ENCODE measurements at regions not wholly inside any gene's neighbourhood (a gene's known extent, or its start where the extent isn't known, plus 50 kb on each side); places are given as distances from the start of the nearest gene placed in this dataset.
"Not testable (repeated sequence)": the region's sequence is repeated elsewhere in the genome, so short reads cannot be mapped to it uniquely, and the experiment has no call there.

- DNase-seq (ENCODE audit: low read depth in 1 of 2, low spot score in 1 of 2): no peak
Observed at GRCh38 chr3:16707260-16707659, 102.0 kb upstream of the DAZL start.

DNA sequence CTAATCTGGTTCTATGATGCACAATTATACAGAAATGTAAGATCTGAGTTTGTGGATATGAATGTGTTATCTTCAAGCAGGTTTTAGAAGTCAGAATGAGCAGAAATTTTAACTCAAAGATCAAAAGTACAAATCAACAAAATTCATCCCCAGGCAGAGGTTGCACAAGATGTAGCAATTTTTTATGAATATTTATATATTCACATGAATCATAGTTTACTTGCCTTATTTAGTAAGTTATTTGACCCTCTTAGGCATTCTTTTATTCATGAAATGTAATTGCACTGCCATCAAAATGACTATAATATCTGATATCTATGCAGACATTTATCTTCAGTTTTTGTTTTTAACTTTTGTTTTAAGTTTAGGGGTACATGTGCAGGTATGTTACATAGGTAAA, 103.1 kb upstream of the DAZL start:
- no peak for DNase-seq (ENCODE audit: low read depth in 1 of 2, low spot score in 1 of 2)

GRCh38 chr3:16711691-16712090, 106.5 kb upstream of the DAZL start:
- not testable (repeated sequence) for DNase-seq (ENCODE audit: low read depth in 1 of 2, low spot score in 1 of 2)

DNA sequence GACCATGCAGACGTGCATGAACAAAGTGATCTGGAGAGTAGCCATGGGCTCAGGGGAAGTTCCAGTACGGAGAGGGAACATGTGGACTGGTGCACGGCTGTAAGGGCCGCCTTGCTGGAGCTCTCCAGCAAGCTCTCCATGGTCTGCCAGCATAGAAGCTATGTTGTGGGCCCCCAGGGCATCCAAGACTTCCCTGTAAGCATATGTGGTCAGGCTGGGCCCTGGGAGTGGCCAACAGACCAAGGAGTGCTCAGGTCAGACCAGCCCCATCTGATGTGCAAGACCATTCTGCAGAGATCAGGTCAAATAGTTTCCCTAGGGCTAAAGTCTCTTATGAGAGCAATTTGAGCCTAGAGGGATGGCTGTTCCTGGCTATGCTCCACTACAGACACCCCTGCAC, 110.1 kb upstream of the DAZL start:
- DNase-seq (ENCODE audit: low read depth in 1 of 2, low spot score in 1 of 2): no peak

DNA sequence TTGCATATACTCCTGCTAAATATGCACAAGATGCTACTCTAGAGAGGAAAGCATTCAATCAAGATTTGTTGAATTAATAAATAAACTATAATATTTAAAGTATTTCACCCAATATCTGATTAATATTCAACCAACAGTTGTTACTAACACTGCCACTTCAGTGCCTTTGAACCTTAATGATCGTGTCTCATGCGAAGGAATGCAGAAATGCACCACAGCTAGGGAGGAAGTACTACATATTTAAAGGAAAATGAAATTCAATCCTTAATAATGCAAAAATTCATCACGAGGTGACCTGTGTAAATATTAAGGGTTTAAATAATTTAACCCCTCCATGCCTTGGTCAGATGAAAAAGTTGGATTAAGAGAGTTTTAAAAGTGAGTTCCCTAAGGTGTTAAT, 114.2 kb upstream of the DAZL start:
- no peak for DNase-seq (ENCODE audit: low read depth in 1 of 2, low spot score in 1 of 2)

DNA sequence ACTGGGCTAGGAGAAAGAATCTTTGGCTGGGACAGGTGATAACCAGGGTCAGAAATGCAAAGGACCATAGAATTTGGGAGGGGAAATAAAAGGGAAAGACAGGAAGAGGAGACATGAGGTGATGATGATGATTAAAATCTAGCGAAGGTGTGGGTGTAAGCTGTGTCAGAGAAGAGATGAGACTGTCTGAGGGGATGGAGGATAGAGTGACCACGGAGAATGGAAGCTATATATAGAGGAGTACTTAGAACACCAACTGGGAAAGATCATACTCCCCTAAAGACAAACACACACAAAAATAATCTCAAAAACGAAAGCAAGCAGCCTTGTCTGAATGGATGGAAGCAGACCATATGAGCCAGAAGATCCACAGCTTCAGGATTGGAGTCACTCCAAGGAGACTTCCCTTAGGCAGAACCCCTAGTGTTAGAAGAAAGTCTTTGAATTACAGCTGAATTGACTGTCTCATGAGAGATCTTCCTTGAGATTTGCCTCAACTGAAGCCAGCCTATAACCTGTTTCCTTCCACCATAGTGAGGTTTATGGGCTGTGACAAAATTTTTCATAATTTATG, 115.2 kb upstream of the DAZL start:
- DNase-seq (ENCODE audit: low read depth in 1 of 2, low spot score in 1 of 2): no peak

- DNase-seq (ENCODE audit: low read depth in 1 of 2, low spot score in 1 of 2): no peak
Observed at GRCh38 chr3:16721494-16721893, 116.3 kb upstream of the DAZL start.

- DNase-seq (ENCODE audit: low read depth in 1 of 2, low spot score in 1 of 2): no peak
Observed at GRCh38 chr3:16723978-16724377, 118.8 kb upstream of the DAZL start.

DNA sequence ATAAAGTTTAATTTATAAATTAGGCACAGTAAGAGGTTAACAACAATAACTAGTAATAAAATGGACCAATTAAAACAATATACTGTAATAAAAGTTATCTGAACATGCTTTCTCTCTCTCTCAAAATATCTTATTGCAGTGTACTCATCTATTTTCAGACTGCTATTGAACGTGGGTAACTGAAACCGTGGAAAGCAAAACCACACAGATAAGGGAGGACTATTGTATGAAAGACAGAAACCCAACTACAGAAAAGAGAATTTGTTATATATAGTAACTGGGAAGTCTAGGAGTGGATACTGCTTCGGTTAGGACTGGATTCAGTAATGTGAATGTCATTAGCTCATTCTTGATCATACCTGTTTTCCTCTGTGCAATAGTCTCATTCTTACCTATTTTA, 119.3 kb upstream of the DAZL start:
- DNase-seq (ENCODE audit: low read depth in 1 of 2, low spot score in 1 of 2): no peak

DNA sequence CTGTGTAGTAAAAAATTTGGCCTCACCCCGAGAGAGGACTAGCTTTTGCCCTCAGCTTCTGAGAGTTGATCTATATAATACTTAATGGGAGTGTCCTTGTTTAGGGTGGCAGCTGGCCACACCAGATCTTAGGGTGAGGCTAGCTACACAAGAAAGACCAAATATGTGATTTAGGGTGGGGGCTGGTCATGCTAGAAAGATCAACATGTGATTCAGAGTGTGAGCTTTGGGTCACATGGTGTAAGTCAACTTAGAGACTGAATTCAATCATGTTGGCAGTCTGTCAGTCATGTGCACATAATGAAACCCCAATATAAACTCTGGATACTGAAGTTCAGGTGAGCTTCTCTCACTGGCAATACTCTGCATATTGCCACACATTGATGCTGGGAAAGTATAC, 120.7 kb upstream of the DAZL start:
- DNase-seq (ENCODE audit: low read depth in 1 of 2, low spot score in 1 of 2): no peak

- no peak for DNase-seq (ENCODE audit: low read depth in 1 of 2, low spot score in 1 of 2)
Observed at GRCh38 chr3:16728770-16729745, 123.8 kb upstream of the DAZL start.

GRCh38 chr3:16738451-16738850, 133.2 kb upstream of the DAZL start:
- no peak for DNase-seq (ENCODE audit: low read depth in 1 of 2, low spot score in 1 of 2)

DNA sequence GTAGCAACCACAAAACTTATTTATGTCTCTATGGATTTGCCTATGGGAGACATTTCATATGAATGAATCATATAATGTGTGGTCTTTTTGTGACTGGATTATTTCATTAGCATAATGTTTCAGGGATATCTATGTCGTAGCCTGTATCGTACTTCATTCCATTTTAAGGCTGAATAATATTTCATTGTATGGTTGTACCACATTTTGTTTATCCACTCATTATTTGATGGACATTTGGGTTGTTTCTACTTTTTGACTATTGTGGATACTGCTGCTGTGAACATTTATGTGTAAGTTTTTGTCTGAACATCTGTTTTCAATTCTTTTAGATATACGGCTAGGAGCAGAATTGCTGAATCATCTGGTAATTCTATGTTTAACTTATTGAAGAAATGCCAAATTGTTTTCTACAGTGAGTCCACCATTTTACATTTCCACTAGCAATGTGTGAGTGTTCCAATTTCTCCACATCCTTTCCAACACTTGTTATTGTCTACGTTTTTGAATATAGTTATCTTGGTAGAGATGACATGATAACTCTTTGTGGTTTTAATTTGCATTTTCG, 134.4 kb upstream of the DAZL start:
- no peak for DNase-seq (ENCODE audit: low read depth in 1 of 2, low spot score in 1 of 2)

GRCh38 chr3:16740515-16740914, 135.3 kb upstream of the DAZL start:
- no peak for DNase-seq (ENCODE audit: low read depth in 1 of 2, low spot score in 1 of 2)

- no peak for DNase-seq (ENCODE audit: low read depth in 1 of 2, low spot score in 1 of 2)
Observed at GRCh38 chr3:16741103-16741758, 136.0 kb upstream of the DAZL start.

DNA sequence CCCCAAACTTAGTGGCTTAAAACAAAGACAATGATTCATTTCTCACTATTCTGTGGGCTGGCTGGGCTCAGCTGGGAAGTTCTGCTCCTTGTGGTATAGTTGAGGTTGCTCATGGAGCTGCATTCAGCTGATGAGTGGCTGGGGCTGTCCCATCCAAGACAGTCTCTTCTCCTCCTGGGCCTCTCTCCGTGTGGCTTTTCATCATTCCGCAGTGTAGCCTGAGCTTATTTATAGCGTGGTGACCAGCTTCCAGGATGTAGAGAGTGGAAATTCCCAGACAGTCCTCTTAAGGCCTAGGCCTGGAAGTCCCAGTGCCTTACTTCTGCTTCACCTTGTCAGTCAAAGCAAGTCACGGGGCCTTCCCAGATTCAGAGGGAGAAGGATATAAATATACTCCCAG, 136.7 kb upstream of the DAZL start:
- DNase-seq (ENCODE audit: low read depth in 1 of 2, low spot score in 1 of 2): no peak

DNA sequence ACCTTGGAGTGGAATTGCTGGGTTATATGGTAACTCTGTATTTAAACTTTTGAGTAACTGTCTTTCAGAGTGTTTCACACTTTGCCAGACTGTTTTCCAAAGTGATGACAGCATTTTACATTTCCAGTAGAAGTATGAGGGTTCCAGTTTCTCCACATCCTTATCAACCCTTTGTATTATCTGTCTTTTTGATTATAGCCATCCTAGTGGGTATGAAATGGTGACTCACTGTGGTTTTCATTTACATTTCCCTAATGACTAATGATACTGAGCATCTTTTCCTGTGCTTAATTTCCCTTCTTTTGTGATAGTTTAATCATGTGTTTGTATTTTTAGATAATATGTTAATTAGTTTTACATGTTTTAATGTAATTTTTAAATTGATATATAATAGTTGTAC, 138.1 kb upstream of the DAZL start:
- DNase-seq (ENCODE audit: low read depth in 1 of 2, low spot score in 1 of 2): no peak

GRCh38 chr3:16759227-16759903, 125.4 kb upstream of the PLCL2 start:
- DNase-seq (ENCODE audit: low read depth in 1 of 2, low spot score in 1 of 2): no peak

DNA sequence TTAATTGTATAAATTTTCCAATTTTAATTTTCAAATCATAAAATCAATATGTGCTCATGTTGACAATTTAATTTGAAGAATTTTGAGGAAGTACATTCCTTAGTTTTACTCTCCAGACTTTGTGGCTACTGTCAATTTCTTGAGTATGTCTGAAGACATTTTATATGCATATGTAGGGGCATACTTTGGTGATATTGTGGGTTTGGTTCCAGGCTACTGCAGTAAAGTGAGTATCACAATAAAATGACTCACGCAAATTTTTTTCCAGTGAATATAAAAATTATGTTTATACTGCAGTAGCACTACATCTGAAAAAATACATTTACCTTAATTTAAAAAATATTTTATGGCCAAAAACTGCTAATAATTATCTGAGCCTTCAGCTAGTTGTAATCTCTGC, 123.2 kb upstream of the PLCL2 start:
- no peak for DNase-seq (ENCODE audit: low read depth in 1 of 2, low spot score in 1 of 2)

- no peak for DNase-seq (ENCODE audit: low read depth in 1 of 2, low spot score in 1 of 2)
Observed at GRCh38 chr3:16765661-16766060, 119.1 kb upstream of the PLCL2 start.

GRCh38 chr3:16767006-16767405, 117.7 kb upstream of the PLCL2 start:
- no peak for DNase-seq (ENCODE audit: low read depth in 1 of 2, low spot score in 1 of 2)
